GM18861 (cell line): ENCODE measurements at regions not wholly inside any gene's neighbourhood (a gene's known extent, or its start where the extent isn't known, plus 50 kb on each side); places are given as distances from the start of the nearest gene placed in this dataset.

Experiments used
- ATAC-seq: cut with Tn5 transposase; IDR thresholded peaks from one replicate; pipeline ENCODE4 v1.9.1; 2021; ENCODE audit not compliant: unreplicated experiment

DNA sequence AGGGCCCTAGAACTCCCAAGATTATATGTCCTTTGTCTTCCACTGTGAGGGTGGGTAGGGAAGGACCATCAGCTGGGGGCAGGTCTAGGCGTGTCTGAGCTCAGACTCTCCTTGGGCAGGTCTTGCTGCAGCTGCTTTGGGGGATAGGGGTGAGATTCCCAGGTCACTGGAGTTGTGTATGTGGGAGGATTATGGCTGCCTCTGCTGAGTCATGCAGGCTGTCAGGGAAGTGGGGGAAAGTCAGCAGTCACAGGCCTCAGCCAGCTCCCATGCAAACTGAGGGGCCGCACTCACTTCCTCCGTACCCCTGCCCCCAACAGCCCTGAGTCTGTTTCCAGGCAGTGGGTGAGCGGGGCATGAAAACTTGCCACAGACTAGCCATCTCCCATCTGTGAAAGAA lies 600.8 kb downstream of the DIAPH3 start:
- no peak for ATAC-seq

DNA sequence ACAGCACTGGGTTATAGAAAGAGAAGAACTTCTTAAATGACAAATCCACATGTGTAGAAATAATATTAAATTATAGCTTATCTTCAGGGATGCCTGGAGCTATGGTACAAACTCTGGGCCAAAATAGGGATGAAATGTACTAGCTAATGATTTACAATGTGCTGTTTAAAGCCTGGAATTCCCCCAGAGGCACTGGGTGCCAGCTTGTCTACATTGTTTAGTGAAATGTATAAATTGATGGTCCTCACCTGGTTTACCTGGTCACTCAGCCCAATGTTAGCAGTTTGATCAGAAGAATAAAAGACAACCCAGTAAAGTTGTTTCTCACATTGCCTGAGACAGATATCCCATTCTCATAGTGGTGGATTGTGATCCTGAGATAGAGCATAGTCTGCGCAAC lies 597.2 kb downstream of the DIAPH3 start:
- no peak for ATAC-seq

DNA sequence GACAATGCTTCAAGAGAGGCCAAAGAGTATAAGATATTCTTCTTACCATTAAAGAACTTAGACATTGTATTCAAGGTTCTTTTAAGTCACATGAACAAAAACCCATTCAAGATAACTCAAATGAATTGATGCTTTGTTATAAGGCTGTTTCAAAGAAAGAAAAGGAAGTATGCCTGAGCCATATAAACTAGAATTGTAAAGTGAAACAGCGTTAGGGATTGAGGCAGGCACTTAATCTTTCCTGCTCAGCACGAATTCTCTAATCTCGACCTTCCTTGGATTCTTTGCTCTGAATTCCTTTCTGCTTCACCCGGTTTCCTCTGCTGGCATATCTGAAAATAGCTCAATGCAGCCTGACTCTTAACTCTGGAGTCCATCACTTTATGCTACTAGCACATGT lies 595.4 kb downstream of the DIAPH3 start:
- no peak for ATAC-seq

DNA sequence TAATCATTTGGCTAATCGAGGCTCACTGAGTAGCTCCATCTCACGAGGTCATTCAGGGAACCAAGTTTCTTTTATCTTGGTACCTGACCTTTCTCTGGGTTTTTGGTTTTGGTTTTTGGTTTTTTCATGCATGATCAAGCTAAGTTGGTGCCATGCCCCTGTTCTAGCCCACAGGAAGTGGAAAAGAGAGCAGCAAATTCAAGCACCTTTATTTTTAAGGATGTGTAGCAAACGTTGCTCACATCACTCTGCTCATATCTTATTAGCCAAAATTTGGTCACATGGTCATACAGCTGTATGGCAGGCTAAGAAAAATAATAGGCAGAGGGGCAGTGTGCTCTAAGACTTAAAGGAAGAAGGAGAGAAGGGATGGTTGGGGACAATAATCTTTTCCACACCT lies 593.5 kb downstream of the DIAPH3 start:
- no peak for ATAC-seq

DNA sequence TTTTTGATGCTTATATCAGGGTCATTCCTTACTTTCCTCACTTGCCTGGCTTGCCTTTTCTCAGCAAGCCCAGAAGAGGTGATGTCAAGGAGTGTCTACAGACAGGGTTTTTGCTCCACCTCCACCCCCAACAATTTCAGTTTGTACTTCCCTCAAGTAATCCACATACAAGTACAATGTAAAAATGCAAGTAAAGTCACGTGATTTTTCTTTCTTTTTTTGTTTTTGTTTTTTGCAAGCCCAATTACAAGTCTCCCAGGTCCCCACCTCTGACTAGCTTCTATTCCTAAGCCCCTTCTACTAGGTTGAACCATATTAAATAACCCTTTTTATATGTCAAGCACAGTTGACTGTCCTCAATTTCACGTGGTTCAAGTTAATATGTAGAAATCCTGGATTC lies 579.6 kb downstream of the DIAPH3 start:
- ATAC-seq = no peak

DNA sequence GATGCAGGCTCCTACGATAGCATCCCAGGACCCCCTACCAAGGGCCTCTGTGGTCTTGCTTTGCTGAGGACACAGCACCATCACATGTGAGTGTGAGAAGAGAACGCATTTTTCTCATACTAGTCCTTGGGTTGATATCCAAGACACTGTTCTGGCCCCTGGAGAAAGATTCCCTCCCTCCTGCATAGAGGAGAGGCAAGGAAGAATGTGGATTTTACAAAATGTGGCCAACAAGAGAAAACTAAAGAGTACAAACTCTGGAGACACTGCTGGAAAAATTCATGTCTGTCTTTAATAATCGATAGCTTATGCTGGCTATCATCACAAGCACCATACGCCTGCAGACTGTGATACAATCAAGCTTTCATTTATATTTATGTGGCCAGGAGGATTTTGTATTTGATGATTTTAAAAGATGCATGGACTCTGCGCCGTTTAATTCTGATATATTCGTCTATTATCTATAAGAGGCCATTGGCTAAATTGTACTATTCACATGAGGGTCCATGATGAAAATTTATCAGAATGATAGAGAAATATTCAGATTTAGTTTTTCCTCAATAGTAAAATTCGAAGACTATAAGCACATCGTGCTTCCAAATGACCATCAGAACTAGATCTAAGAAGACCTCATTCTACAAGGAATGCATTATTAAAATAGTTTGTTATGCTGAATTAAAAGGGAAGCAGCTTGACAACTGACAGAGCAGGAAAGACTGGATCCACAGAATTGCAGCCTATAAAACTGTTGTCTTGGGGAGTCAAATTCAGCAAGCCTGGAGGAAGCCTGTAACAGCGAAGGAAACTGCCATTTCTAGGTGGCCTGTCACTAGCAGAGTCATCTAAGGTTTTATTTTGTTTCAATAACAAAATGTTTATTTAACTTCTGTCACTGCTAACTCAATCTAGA lies 578.7 kb downstream of the DIAPH3 start:
- no peak for ATAC-seq

DNA sequence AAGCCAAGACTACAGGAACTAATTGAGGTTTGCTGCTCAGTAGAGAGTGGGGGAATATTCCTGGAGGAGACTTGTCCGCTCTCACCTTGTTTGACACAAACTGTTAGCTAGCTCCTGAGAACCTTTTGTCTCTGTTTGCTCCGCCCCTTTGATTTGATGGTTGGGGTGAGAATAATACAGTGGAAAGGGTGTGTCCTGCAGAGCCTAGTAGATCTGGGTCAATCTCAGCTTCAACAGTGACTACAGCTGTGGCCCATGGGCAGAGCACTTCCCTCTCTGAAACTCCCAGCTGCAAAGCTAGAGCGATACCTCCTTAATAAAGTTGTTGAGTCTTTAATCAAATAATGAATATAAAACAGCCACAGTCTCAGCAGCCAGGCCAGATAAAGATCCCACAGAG lies 576.7 kb downstream of the DIAPH3 start:
- ATAC-seq = no peak

DNA sequence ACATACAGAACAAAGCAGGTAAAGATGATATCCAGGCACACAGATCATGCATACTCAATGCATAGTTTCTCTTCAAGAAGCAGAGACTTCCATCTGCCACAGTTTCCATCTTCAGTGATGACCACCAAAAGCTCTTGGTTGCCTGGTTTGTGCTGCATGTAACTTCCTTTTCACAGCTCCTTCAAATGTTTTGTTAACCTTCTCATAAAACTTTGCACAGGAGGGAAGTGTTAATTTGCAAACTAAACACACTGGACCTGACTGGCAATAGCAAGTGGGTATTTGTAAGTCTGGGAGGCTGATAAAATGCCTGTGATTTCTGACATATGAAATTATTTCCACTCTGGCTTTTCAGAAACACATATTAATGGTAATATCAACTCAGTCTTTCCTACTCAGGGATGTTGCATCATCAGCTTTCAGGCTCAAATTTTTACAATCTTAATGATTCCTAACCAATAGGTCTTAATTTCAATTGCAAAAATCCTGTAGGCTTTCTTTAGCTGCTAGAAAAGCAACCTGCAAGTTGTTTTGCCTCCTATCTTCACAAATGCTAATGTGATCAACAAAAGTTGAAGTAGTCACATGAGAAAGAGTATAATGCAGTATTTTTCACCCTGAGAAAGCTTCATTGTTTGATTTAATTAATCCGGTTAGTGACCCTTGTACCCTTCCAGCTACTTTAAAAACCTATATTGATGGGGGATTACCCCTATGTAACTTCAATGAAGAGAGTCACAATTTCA lies 575.6 kb downstream of the DIAPH3 start:
- ATAC-seq = no peak

DNA sequence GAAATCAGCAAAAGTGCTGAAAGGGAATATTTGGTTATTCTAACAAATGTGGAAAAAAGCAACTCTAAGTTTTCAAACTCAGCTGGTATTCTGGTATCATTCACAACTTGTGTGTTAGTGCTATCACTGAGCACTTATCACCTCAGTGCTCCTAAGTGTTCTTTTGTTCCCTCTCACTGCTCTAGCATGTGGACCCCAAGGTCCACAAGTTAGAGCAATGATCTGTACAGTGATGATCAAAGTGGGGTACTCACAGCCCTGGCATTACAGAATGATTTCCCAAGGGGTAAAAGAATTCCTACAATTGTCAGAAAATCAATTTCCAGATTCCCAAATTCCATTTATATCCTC lies 575.0 kb downstream of the DIAPH3 start:
- no peak for ATAC-seq

DNA sequence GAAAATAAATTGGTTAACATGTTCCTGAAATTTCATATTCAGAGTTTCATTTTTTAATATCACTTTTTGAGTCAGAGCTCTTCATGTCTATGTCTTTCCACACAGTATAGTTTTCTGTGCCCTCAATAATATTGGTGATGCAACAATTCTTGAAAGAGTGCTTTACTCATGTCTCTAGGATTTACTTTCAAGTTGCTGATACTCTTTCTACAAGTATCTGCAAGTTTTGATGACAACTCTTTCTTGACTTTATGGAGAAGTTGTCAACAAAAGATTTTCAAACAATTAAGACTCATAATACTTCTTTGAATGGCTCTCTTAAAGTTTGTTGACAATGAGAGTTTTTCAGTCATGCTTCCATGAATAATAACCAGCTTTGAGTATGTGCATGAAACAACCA lies 561.7 kb downstream of the DIAPH3 start:
- ATAC-seq = no peak

DNA sequence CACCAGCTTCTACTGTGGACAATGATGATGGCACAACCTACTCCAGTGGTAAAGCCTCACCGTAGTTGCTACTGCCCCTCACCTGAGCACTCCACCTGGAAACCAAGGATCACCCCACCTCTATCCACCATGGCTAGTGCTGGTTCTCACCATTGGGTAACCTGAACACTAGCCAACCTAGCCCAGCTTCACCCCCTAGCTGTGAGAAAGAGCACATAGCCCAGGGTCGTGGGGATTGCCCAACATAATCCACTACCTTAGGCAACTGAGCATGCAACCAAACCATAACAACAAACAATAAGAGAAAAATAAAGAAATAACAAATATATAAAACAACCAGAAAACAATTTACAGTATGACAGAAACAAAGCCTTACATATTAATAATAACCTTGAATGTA lies 560.1 kb downstream of the DIAPH3 start:
- no peak for ATAC-seq

DNA sequence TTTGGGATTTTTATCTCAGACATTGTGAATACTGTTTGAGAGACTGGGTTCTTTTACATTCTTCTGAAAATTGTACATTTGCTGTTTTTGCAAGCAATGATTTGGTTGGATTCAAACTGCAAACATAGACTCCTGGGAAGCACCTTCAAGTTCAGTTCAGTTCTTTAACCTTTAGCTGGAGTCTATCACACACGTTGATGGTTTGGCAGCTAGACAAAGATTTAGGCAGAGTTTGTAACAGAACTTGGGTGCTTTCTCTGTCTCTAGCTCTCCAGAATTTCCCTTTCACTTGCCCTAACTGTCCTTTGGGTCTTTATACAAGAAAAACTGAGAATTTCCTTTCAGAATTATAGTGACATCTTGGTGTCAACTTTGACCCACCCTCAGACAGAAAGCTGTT lies 556.6 kb downstream of the DIAPH3 start:
- no peak for ATAC-seq

DNA sequence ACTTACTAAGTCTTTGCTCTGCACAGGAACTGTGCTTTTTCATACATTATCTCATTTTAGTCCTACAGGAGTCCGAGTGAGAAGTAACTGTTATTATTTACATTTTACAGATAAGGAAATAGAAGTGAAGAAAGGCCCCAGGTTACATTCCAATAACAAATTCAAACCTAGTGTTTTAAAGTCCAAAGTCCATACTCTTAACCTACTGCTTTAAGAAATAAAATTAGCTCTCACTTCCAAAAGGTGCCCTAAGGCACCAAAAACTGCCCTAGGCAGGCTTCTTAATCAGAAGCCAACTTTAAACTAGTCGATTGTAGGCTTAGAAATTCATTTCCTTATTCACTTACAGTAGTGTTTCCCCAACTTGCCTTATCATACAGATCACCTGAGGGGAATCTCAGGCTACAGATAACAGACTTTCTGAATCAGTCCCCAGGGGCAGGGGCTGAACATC lies 555.9 kb downstream of the DIAPH3 start:
- no peak for ATAC-seq

DNA sequence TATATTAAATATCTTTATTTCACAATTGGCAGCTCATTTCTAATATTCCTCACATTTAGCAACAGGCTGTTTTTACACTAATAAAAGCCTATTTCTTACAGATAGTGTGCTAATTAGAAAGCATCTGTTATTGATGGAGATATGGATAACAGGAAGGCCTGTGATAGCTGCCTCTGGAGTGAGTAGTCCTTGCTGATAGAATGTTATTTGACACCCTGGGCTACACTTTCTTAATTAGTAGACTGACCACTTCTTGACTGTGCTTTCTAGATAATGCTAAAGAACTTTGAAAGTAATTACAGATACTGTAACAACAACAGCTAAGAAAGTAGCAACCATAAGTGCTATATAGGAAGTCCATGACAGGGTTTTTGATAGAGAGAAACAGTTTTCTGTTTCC lies 554.3 kb downstream of the DIAPH3 start:
- no peak for ATAC-seq
